ENCODE measurements at regions not wholly inside any gene's neighbourhood (a gene's known extent, or its start where the extent isn't known, plus 50 kb on each side); places are given as distances from the start of the nearest gene placed in this dataset.
"Not testable (repeated sequence)": the region's sequence is repeated elsewhere in the genome, so short reads cannot be mapped to it uniquely, and the experiment has no call there.

- no peak for DNase-seq
Measured at GRCh38 chr3:102348904-102349303, 85.9 kb upstream of the ZPLD1 start.

DNA sequence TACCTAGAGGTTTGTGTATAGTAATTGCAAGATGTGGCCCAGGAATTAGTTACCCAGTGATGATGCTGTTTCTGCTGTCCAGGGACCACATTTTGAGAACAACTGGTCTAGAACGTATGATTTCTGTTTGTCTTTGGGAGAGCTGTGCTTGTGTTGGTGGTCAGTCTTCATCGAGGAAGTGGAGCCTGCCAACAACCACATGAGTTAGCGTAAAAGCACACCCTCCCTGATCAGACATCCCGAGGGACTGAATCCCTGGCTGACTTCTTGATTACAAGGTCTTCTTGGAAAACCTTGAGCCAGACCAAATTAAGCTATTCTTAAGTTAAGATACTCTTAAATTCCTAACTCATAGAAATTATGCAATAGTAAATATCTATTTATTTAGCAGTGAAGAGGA, 81.7 kb upstream of the ZPLD1 start:
- DNase-seq: no peak

- DNase-seq: no peak
Measured at GRCh38 chr3:102353805-102354204, 81.0 kb upstream of the ZPLD1 start.

- no peak for DNase-seq
Measured at GRCh38 chr3:102354818-102355515, 79.8 kb upstream of the ZPLD1 start.

DNA sequence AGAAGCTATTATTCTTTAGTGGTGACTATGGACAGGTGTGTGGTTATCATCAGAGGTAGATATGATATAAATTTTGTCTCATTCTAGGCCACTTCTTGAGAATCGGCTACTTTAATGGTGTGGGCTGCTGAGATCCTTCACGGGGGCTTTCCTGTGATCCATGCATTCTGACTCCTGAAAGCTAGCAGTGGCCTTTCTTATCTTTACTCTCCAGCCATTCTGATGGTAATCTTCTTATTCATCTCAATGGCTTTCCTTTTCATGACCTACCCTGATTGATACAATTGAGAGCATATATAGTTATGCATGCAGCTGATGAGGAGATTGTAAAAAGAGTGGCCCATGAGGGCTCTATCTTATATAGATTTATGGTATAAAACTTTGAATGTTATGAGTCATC, 78.3 kb upstream of the ZPLD1 start:
- no peak for DNase-seq

DNA sequence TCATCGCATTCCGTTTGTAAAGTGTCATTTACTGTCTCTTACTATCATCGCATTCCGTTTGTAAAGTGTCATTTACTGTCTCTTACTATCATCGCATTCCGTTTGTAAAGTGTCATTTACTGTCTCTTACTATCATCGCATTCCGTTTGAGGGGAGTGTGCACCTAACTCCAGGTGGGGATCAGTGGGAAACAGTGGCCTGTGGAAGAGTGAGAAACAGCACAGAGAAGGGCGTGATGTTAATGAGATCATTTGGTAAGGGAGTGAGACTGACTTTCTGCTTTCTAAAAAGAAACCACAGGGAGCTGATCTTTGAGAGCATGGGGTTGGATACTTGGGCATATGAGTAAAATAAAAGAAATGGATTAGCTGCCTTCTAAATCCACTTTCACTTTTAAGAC, 77.5 kb upstream of the ZPLD1 start:
- not testable (repeated sequence) for DNase-seq

GRCh38 chr3:102360183-102360860, 74.5 kb upstream of the ZPLD1 start:
- DNase-seq: no peak

DNA sequence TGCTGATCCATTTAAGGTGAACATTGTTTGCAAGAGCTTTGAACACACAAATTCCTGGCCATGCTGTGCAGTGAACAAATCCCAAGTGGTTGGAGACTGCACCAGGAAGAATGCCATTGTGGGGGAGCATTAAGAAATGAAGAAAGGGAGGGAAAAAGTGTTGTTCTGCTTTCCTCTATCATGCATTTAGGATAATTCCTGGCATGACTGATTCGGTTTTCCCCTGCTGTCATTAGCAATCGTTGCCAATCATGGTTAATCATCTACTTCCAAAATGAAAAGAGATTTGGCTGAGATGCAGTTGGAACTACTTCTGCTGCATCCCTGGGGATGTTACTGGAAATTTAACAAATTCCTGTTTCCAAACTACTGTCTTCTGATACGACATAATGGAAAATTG, 73.7 kb upstream of the ZPLD1 start:
- DNase-seq: no peak

DNA sequence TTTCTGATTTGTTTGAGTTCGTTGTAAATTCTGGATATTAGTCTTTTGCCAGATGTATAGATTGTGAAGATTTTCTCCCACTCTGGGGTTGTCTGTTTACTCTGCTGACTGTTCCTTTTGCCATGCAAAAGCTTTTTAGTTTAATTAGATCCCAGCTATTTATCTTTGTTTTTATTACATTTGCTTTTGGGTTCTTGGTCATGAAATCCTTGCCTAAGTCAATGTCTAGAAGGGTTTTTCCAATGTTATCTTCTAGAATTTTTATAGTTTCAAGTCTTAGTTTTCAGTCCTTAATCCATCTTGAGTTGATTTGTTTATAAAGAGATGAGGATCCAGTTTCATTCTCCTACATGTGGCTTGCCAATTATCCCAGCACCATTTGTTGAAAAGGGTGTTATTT, 68.7 kb upstream of the ZPLD1 start:
- DNase-seq: not testable (repeated sequence)

- DNase-seq: peak in 1 of 5 donors; percentile 11
Measured at GRCh38 chr3:102374863-102375634, 59.8 kb upstream of the ZPLD1 start.

- DNase-seq: no peak
Measured at GRCh38 chr3:102378216-102378615, 56.6 kb upstream of the ZPLD1 start.

DNA sequence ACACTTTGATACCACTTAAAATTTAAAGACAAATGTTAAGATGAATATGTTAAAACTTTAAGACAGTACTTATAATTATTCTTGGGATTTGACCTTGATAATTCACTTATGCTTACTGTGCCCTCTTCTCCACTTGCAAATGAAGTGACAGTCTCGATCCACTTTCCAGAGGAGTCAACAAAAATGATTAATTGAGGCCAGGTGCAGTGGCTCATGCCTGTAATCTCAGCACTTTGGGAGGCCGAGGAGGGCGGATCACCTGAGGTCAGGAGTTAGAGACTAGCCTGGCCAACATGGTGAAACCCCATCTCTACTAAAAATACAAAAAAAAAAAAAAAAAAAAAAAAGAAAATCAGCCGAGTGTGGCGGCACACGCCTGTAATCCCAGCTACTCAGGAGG, 52.6 kb upstream of the ZPLD1 start:
- DNase-seq: not testable (repeated sequence)

All from T-helper 1 cell (primary cell).